ENCODE measurements at regions not wholly inside any gene's neighbourhood (a gene's known extent, or its start where the extent isn't known, plus 50 kb on each side); places are given as distances from the start of the nearest gene placed in this dataset.

GRCh38 chrX:69431420-69431819, 72.7 kb upstream of the NALF2 start:
- no peak overlapping the region for H3K27ac ChIP-seq
- no peaks in the 10 kb centered on the region for H3K9me3 ChIP-seq
- DNase-seq (ENCODE audit: low spot score), result no peak
- H3K36me3 ChIP-seq, result no peaks in the 10 kb centered on the region
- H3K27me3 ChIP-seq (replicated peaks; ENCODE audit: insufficient read depth), result no peaks in the 10 kb centered on the region
- H3K4me1 ChIP-seq (replicated peaks), result no peaks in the 10 kb centered on the region
- 93% methylated on average over 1 of the region's 1 CpG for WGBS
- intact Hi-C loops (cut with DNase I), result no loop called here
- H3K4me3 ChIP-seq, result no peak overlapping the region
- TF ChIP-seq CTCF (IDR thresholded peaks at IDR 0.05) (no peak), POLR2A (IDR thresholded peaks at IDR 0.05) (no peak), POLR2AphosphoS5 (IDR thresholded peaks at IDR 0.05) (no peak)

GRCh38 chrX:69430785-69431184, 73.3 kb upstream of the NALF2 start:
- WGBS, result 48% methylated on average over 2 of the region's 2 CpGs
- no peaks in the 10 kb centered on the region for H3K9me3 ChIP-seq

GRCh38 chrX:69429339-69430015, 74.6 kb upstream of the NALF2 start:
- H3K36me3 ChIP-seq, result no peaks in the 10 kb centered on the region
- 44% methylated on average over 6 of the region's 6 CpGs for WGBS
- H3K9me3 ChIP-seq, result no peaks in the 10 kb centered on the region
- H3K4me3 ChIP-seq, result no peak overlapping the region
- intact Hi-C loops (cut with DNase I), result no loop called here
- H3K27me3 ChIP-seq (replicated peaks; ENCODE audit: insufficient read depth), result no peaks in the 10 kb centered on the region
- H3K27ac ChIP-seq, result no peak overlapping the region
- DNase-seq (ENCODE audit: low spot score), result no peak
- TF ChIP-seq POLR2AphosphoS5 (IDR thresholded peaks at IDR 0.05), result no peak
- TF ChIP-seq POLR2A (IDR thresholded peaks at IDR 0.05), result no peak
- no peak for TF ChIP-seq CTCF (IDR thresholded peaks at IDR 0.05)
- H3K4me1 ChIP-seq (replicated peaks), result no peaks in the 10 kb centered on the region

More at GRCh38 chrX:69430785-69431184, 73.3 kb upstream of the NALF2 start:
- Histone ChIP-seq H3K36me3 (no peaks in the 10 kb centered on the region), H3K27ac (no peak overlapping the region), H3K4me3 (no peak overlapping the region), H3K4me1 (replicated peaks) (no peaks in the 10 kb centered on the region), H3K27me3 (replicated peaks; ENCODE audit: insufficient read depth) (no peaks in the 10 kb centered on the region)
- TF ChIP-seq POLR2A (IDR thresholded peaks at IDR 0.05) (no peak), POLR2AphosphoS5 (IDR thresholded peaks at IDR 0.05) (no peak), CTCF (IDR thresholded peaks at IDR 0.05) (no peak)
- DNase-seq (ENCODE audit: low spot score), result no peak
- intact Hi-C loops (cut with DNase I), result no loop called here

- no peak overlapping the region for H3K4me3 ChIP-seq
- H3K4me1 ChIP-seq (replicated peaks), result no peaks in the 10 kb centered on the region
- no peaks in the 10 kb centered on the region for H3K36me3 ChIP-seq
- intact Hi-C loops (cut with DNase I), result no loop called here
- no peaks in the 10 kb centered on the region for H3K9me3 ChIP-seq
- WGBS, result 57% methylated on average over 2 of the region's 2 CpGs
- DNase-seq (ENCODE audit: low spot score), result no peak
- H3K27ac ChIP-seq, result no peak overlapping the region
- TF ChIP-seq POLR2AphosphoS5 (IDR thresholded peaks at IDR 0.05), result no peak
- no peak for TF ChIP-seq POLR2A (IDR thresholded peaks at IDR 0.05)
- TF ChIP-seq CTCF (IDR thresholded peaks at IDR 0.05), result no peak
- no peaks in the 10 kb centered on the region for H3K27me3 ChIP-seq (replicated peaks; ENCODE audit: insufficient read depth)
Measured at GRCh38 chrX:69428216-69428615, 75.9 kb upstream of the NALF2 start.

- DNase-seq (ENCODE audit: low spot score), result no peak
- intact Hi-C loops (cut with DNase I), result no loop called here
- no peak for TF ChIP-seq POLR2AphosphoS5 (IDR thresholded peaks at IDR 0.05)
Measured at GRCh38 chrX:69424910-69425309, 79.2 kb upstream of the NALF2 start.

More at GRCh38 chrX:69424910-69425309, 79.2 kb upstream of the NALF2 start:
- 88% methylated on average over 2 of the region's 2 CpGs for WGBS
- no peaks in the 10 kb centered on the region for H3K27me3 ChIP-seq (replicated peaks; ENCODE audit: insufficient read depth)
- no peaks in the 10 kb centered on the region for H3K36me3 ChIP-seq
- H3K4me1 ChIP-seq (replicated peaks), result no peaks in the 10 kb centered on the region
- no peak overlapping the region for H3K27ac ChIP-seq
- H3K9me3 ChIP-seq, result no peaks in the 10 kb centered on the region
- no peak overlapping the region for H3K4me3 ChIP-seq
